Heart left ventricle (tissue), 13 donors: ENCODE measurements at regions not wholly inside any gene's neighbourhood (a gene's known extent, or its start where the extent isn't known, plus 50 kb on each side); places are given as distances from the start of the nearest gene placed in this dataset.

Experiments used
- CTCF ChIP-seq, 12 donors: fragments of 200-600 bp; sonication (generic) in 4 of 12; IDR thresholded peaks; one replicate each; pipeline versions ENCODE4 v1.5.0 to v1.8.0; 2018 to 2022; ENCODE audit warnings: antibody characterized with exemption in 12 of 12, mild to moderate bottlenecking in 5 of 12
- POLR2A ChIP-seq, 2 donors: fragments of 450-650 bp; IDR thresholded peaks; one replicate each; pipeline ENCODE4 v1.6.1; 2017; ENCODE audit warnings: antibody characterized with exemption in 2 of 2, mild to moderate bottlenecking in 2 of 2, moderate library complexity in 2 of 2
- donor health status: ischemic (EF 13 %, LVEDD 7.1; RV severe dilation, severe dysfunction).
- donor health status: DM: no; HTN: yes; CAD: no.
- donor health status: DM: no; HTN: no; CAD: no.
- donor health status: ischemic (EF 25% LVEDD 6.9; RV normal size, moderate dysfunction).
- donor health status: ischemic (EF 25% LVEDD 5.7; RV mildly dilated, moderate dysfunction).
- donor health status: ischemic (EF 35%, LVEDD 5.7; RV mildly dilated, moderate dysfunction).
- donor health status: nonischemic (EF 11% LVEDD 7.7; RV severe dilation, severe dysfunction).
- donor health status: DM: yes; HTN: yes; CAD: no.
- donor health status: PGD.
- donor health status: ischemic (EF 29% LVEDD 5.4; RV normal size, mild dysfunction).
- donor health status: nonischemic (EF 23%, LVEDD 6.1; RV moderate dilation, normal function).

GRCh38 chr13:109669956-109670355, 116.4 kb downstream of the IRS2 start:
- TF ChIP-seq CTCF (IDR thresholded peaks at IDR 0.05) (no peak), POLR2A (IDR thresholded peaks at IDR 0.05) (no peak)
